ENCODE measurements at regions not wholly inside any gene's neighbourhood (a gene's known extent, or its start where the extent isn't known, plus 50 kb on each side); places are given as distances from the start of the nearest gene placed in this dataset.

DNA sequence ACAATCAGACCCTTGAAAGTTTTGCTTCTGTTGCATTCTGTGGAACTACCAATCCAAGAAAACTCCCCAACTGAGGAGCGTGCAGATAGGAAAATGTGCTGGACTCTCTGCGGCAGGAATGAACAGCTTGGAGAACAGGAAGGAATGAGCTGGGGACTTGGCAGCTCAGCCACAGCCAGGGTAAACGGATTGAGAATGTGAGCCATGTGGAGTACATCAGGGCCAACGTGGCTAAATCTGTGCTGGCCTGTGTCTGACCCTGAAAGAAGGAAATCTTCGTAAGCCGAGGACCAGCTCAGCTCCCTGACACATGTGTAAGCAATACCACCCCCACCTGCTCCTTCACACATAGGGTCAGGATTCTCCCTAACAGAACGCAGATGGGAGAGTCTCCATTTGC, 1023.7 kb downstream of the BCL11A start:
- TF ChIP-seq GATA2 (IDR thresholded peaks at IDR 0.05; ENCODE audit: low read depth, low read length), result no peak
- TF ChIP-seq GATA3 (IDR thresholded peaks at IDR 0.05; ENCODE audit: low read depth, low read length), result no peak
